NCI-H2029 treated with DMSO at 0.1 percent for 48 hours (cell line): ENCODE measurements at regions not wholly inside any gene's neighbourhood (a gene's known extent, or its start where the extent isn't known, plus 50 kb on each side); places are given as distances from the start of the nearest gene placed in this dataset.

Source experiments
- DNase-seq: peaks from one replicate; lab custom pipeline; 2025; lab: John Stamatoyannopoulos, UW

- no peak for DNase-seq
These were observed 93.2 kb upstream of the RTL6 start for GRCh38 chr22:44591146-44591790.

- no peak for DNase-seq
These were observed 92.3 kb upstream of the RTL6 start for GRCh38 chr22:44590291-44590690.

- DNase-seq, result no peak
These were observed 91.8 kb upstream of the RTL6 start for GRCh38 chr22:44589831-44590230.

DNA sequence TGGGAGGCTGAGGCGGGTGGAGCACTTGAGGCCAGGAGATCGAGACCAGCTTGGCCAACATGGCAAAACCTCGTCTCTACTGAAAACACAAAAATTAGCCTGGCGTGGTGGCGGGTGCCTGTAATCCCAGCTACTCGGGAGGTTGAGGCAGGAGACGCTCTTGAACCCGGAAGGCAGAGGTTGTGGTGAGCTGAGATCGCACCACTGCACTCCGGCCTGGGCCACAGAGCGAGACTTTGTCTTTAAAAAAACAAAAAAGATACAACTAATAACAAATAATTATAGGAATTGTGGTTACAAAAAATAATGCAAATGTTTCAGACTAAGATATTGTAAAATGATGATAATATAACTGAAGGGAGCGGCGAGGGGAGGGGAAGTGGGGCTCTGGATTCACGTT is 90.3 kb upstream of the RTL6 start:
- DNase-seq, result no peak

GRCh38 chr22:44587737-44588310 is 89.8 kb upstream of the RTL6 start:
- no peak for DNase-seq

DNA sequence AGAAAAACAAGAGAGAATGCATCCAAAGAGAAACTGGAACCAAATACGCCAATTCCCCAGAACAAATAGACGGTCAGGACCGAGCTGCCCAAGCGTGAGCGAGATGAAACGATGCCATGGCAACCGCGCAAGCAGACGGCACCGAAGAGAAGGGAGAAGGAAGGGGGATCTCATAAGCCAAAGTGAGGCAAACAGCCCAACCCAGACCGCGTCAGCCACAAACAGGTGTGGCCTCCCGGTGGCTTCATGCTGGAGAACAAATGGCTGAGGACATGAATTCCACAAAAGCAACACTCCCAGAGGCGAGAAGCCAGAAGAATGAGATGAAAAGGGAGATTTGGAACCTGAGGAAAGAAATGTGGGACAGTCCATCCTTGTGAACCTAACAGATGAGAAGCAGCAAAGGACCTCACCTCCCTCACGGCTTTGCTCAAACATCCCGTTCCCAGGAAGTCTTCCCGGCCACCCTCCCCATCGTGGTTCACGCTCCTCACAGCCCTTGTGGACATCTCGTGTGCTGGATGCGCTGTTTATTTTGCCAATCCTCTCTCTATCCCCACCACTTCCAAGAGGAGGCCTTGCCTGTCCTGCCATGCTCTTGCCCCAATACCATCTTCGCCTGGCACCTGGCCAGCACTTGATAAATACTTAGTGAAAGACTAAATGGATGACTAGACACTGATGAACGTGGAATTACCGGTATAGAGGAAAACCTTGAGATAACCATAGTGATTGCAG is 89.1 kb upstream of the RTL6 start:
- peak; percentile 31 for DNase-seq

- no peak for DNase-seq
These were observed 88.4 kb upstream of the RTL6 start for GRCh38 chr22:44586351-44586990.

DNA sequence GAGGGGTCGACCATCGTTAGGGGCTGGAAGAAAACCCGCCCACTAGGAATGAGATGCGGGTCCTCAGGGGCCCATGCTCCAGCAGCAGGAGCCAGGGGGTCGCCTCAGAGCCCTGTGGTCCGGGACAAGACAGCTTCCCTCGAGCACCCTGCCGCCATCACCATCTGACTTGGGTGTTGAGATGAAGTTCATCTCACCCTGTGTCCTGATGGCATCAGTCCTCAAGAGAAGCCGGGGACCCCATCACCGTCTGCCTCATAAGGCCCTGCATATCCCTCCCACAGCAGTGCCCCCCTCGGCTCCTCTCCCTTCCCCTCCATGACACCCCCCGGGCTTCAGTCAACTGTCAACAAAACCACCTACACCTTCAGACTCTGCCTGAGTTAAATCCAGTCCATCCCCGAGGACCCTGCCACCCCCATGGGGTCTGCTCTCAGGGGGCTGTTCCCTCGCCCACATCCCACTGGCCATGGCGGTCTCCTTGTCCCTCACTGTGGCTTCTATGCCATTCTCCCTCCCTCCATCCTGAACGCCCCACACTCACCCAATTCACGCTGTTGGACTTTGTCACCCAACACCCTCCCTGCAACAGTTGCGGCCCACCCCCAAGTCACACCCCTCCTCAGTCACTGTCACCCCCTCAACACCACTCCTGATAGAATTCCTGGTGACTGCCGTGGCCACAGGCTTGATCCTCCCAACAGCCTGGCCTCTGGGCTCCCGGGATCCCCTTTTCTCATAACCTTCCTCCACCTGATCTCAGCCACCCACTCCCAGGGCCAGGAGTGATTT is 87.7 kb upstream of the RTL6 start:
- DNase-seq, result no peak

- DNase-seq, result no peak
These were observed 86.3 kb upstream of the RTL6 start for GRCh38 chr22:44584256-44584902.

DNA sequence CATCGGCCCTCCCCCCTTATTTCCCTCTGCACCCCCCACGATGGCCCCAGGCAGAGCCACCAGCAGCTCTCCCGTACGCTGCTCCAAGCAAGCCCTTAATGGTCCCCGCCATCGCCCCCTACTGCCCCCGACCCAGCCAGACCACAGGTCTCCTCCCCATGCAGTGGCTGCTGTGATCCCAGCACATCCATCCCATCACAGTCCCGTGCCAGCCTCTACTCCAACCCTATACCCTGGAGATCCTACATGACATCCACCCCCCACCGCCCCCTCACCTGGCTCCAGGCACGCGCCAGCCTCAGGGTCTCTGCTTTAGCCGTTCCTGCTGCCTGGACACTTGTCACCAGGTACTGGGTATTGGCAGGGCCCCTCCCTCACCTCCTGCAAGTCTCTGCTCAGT is 85.8 kb upstream of the RTL6 start:
- DNase-seq, result no peak

DNA sequence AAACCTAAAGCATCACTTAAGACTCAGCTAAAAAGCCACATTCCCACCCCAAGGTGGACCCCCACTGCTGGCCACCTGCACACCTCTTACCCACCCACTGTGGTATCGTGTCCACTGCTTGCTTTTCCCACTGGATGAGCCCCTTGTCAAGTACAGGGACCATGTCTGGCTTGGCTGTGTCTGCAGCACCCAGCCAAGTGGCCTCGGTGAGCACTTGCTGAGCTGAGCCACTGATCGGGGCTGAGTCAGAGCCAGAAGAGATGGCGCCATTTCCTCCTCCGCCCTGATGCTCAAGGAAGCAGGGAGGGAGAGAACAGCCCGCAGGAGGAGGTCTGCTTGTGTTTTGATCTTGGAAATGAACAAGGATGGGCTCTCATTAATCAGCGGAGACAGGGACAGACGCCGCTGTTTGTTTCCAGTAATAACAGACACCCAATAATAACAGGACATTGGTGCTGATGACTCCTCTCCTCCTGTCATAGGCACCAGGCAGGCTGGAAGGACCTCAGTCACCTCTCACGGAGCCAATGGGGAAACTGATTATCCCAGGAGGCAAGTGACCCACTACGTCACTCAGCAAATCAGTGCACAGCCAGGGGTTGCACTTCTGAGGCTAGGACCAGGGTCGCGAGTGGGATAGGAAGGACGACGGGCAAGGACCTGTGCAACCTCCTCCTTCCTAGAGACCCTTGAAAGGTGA is 85.2 kb upstream of the RTL6 start:
- no peak for DNase-seq

DNA sequence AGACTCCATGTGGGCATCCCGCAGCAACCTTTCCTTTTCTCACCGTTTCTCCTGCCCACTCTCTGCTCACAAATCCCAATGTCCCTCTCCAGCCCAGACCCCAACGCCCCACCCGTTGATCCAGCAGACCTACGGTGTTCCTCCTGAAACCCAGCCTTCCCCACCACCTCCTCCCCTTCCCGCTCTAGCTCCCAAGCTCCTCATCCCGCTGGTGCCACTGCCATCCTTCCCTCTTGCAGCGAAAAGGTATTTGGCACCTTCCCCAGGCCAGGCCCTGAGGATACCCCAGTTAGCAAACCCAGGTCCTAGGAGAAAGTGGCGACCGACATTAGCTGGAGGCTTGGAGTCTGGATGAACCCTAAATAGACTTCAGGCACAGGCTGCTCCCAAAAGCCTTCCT is 84.0 kb upstream of the RTL6 start:
- no peak for DNase-seq

- DNase-seq, result no peak
These were observed 83.0 kb upstream of the RTL6 start for GRCh38 chr22:44581096-44581435.

DNA sequence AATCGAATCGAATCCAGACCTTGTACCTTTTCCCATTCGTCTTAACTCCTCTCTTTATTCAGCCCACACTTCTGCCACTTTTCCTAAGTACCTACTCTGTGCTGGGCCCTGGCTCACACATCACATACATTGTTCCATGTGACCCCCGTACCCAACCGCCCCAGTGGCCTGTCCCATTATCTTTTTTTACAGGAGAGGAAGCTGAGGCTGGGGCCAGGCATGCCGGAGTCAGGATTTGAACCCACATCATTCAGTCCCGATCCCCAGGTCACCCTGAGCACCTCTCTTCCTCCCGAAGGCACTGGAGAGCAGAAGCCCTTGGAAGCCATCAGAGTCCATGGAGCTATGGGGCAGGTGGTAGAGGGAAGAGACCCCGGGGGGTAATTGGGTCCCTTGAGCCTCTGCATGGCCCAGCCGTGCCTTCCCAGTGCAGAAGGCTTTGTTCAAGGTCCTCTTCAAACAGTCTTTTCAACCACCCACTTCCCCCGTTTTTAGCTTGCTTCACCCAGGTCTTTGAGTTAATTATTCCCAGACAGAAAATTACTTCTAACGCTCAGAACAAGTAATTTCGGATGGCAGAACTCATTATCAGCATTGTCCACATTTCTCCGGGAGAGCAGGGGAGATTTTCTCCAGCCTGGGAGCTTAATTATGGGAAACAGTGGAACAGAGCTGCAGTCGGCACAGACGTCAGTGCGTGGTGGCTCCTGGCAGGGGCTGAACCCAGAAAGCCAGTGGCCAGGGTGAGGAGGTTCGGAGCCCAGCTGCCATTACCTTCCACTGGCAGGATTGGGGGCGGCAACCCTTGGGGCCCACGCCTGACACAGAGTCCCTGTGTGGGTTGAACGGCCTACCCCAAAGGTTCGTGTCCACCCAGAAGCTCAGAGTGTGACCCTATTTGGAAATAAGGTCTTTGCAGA is 82.4 kb upstream of the RTL6 start:
- no peak for DNase-seq

- no peak for DNase-seq
These were observed 80.6 kb upstream of the RTL6 start for GRCh38 chr22:44578516-44579230.

GRCh38 chr22:44578110-44578457 is 80.1 kb upstream of the RTL6 start:
- no peak for DNase-seq

DNA sequence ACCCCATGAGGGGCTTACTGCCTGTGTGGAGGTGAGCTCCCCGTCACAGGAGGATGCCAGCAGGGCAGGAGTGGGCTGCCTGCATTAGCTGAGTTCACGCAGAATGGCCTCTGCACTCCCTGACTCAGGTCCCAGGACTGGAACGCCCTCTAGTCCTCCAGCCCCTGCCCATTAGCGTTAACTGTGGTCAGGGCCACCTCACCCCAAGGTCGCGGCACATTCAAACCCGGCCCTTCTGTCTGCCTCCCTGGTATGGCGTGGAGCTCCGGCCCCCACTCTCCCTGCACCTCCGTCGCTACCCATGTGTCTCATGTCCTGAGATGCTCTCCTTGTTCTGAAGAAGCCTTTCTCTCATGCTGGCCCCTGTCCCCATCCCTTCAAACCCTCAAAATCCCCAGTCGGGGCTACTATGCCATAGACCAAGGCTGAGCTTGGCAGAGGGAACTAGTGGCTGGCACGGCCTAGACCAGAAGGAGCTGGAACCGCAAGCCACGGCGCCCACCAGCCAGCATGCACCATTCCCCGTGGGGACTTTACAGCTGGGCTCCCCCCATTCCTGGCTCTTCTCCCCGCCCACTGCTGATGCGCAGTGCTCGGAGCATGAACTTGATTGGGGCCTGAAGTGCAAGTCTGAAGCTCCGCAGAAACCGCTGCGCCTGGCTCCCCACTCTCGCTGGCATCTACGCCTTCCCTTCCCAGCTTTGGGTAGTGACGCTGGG is 79.5 kb upstream of the RTL6 start:
- DNase-seq, result no peak

- no peak for DNase-seq
These were observed 78.6 kb upstream of the RTL6 start for GRCh38 chr22:44576311-44577260.
